ENCODE measurements at regions not wholly inside any gene's neighbourhood (a gene's known extent, or its start where the extent isn't known, plus 50 kb on each side); places are given as distances from the start of the nearest gene placed in this dataset.
"Not testable (repeated sequence)": the region's sequence is repeated elsewhere in the genome, so short reads cannot be mapped to it uniquely, and the experiment has no call there.

DNA sequence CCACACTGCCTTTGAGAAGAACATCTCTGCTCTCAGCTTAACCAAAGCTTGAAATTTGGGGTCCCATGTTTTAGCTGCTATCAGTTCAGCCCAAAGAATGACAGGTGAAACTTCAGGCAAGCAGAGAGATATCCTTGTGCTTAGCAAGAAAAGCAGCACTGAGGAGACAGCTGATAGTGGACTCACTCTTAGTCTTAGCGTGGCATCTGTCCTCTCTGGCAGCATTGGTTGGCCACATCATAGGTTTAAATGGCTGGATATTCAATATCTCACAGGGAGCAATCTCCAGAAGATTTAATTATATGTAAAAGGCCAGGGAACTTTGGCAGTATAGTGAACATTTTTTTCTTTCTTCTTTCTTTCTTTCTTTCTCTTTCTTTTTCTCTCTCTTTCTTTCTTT lies 131.1 kb upstream of the SGK1 start:
- DNase-seq = no peak

- DNase-seq = no peak
These were observed 130.0 kb upstream of the SGK1 start for GRCh38 chr6:134447883-134448387.

GRCh38 chr6:134447423-134447822 lies 129.5 kb upstream of the SGK1 start:
- DNase-seq = no peak

GRCh38 chr6:134446896-134447295 lies 129.0 kb upstream of the SGK1 start:
- no peak for DNase-seq

- no peak for DNase-seq
These were observed 128.4 kb upstream of the SGK1 start for GRCh38 chr6:134446218-134446848.

- DNase-seq = no peak
These were observed 125.1 kb upstream of the SGK1 start for GRCh38 chr6:134443009-134443408.

GRCh38 chr6:134442073-134442472 lies 124.2 kb upstream of the SGK1 start:
- DNase-seq = no peak

GRCh38 chr6:134438837-134439236 lies 120.9 kb upstream of the SGK1 start:
- no peak for DNase-seq

DNA sequence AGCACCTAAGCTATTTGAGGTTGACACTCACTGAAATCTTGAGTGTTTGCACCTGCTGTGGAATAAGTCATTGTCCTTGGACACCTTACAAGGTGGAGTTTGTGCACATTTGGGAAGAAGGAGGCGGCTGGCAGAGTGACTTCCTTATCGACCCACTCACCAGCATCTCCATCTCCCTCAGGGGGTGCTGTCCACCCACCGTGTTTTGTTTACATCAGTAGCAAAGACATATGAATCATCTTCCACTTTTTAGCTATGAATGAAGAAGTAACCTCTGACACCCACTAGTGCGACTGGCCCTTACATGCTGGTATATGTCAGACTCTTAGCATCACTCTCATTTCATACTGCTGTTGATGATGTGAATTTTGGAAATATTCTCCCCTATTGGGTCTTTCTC lies 119.5 kb upstream of the SGK1 start:
- DNase-seq = peak; percentile 15

GRCh38 chr6:134436950-134437349 lies 119.0 kb upstream of the SGK1 start:
- DNase-seq = no peak

- DNase-seq = peak; percentile 61
These were observed 118.4 kb upstream of the SGK1 start for GRCh38 chr6:134436281-134436815.

GRCh38 chr6:134435814-134436280 lies 117.9 kb upstream of the SGK1 start:
- DNase-seq = no peak

- DNase-seq = no peak
These were observed 116.4 kb upstream of the SGK1 start for GRCh38 chr6:134434019-134434942.

DNA sequence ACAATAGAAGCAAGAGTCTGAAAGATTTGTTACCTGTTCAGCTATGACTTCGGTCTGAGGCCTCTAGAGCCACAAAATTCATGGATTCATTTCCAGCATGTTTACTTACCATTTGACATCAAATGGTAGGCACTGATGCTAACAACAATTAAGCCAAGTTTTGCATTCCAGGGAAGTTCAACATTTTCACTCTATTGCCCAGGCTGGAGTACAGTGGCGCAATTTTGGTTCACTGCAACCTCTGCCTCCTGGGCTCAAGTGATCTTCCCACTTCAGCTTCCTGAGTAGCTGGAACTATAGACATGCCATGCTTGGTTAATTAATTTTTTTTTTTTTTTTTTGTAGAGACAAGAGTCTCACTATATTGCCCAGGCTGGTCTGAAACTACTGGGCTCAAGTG lies 114.1 kb upstream of the SGK1 start:
- no peak for DNase-seq

DNA sequence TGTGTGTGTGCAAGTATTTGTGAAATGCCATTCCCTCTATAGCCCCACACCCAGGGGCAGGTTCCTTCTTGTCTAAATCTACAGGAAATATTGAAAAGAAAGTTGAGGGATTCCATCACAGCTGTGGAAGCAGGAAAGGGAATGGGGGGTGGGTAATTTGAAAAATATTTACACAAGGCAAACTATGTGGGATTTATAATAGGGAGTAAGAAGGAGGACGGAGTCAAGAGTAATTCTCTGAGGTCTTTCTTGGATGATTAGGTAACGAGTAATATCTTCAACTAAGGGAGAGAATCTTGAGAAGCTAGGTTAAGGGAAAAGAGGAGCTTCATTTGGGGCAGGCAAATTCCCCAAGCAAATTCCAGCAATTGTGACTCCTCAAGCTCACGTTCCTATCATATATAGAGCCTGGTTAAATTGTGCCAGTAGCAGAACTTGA lies 113.5 kb upstream of the SGK1 start:
- no peak for DNase-seq

DNA sequence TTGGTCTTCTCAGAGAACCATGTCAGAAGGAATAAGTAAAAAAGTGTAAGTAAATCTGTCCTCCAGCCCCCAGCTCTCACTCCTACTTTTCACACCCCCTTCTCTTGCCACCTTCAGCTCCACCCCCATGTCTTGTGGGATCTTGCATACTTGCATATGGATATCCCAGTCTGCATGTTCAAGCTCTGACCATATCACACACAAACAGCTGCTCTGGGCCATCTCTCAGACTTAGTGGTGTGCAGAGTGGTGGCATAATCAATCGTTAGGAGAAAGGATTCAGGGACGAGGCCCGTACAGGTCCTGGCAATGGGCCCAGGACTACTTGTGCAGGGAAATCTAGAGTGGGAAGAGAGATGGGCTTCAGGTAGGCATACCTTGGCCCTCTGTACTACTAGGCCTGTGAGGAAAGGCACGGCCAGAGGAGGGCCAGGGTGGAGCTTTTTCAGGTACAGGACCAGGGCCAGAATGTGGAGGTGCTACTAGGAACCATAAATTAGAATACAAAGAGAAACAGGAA lies 112.0 kb upstream of the SGK1 start:
- no peak for DNase-seq

DNA sequence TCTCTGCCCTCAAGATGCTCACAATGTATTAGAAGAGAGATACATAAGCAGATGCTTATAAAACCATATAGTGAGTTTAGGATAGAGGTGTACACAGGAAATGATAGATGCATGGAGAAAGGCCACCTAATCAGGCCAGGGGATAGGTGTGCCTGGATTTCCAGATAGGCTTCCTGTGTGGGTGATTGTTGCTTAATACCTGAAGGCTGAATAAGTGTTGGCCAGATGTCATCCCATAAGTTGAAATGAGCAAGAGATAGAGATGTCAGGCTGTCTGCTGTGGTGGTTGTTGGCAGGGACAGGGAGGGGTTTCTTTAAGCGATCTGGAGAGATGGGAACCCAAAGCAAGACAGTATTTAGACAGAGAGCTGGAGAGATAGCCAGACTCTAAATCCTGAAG lies 109.8 kb upstream of the SGK1 start:
- no peak for DNase-seq

GRCh38 chr6:134426623-134427022 lies 108.7 kb upstream of the SGK1 start:
- no peak for DNase-seq

GRCh38 chr6:134425917-134426316 lies 108.0 kb upstream of the SGK1 start:
- DNase-seq = not testable (repeated sequence)

DNA sequence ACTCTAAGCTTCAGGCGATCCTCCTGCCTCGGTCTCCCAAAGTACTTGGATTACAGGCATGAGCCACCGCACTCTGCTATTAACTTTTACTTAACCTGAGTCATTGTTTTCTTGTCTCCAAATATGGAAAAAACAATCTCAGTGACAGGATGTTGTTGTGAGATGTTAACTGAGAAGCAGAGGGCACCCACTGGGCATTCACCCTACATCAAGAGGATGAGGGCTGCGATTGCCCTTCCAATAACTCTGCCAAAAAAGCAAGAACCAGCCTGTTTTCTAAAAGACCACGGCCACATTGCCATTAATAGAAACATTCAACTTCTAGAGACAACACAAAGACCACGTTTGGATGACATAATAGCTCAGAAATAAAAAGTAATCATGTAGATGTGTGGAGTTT lies 107.6 kb upstream of the SGK1 start:
- no peak for DNase-seq

GRCh38 chr6:134424798-134425170 lies 106.9 kb upstream of the SGK1 start:
- DNase-seq = no peak

DNA sequence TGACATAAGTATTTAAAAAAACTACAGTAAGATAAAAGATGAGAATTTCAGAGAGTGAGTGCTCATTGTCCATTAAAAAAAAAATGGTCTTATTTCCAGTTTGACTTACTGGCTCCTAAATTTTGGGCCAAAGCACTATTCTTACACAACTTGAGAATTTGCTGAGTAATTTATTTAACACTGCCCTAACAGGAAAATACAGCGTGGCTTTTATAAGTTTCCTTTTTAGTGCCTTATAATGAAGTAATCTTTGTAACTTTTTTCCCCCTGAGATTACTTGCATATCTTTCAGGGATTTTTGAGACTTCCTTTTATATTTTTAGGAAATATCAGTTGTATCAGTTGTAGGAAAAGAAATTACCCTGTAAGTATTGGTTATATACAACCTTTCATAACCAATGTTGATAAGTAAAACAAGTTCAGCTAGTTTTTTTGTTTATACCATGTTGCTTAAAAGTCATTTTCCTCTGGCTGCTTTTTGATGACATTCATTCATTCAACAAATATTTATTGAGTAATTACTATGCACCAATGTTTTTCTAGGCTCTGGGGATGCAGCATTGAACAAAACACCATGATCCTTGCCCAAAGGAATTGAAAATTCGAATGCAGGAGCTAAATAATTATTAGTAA lies 106.4 kb upstream of the SGK1 start:
- no peak for DNase-seq

Measured in activated CD8-positive, alpha-beta memory T cell treated with anti-CD3 and anti-CD28 coated beads, Interleukin-2, amount 50 U/mL, for 4 hours (primary cell).